Transverse colon (tissue), 4 donors: ENCODE measurements at regions not wholly inside any gene's neighbourhood (a gene's known extent, or its start where the extent isn't known, plus 50 kb on each side); places are given as distances from the start of the nearest gene placed in this dataset.

Experiments
- POLR2AphosphoS5 ChIP-seq, 3 donors: sonication (generic); formaldehyde crosslinking; IDR thresholded peaks; one replicate each; pipeline ENCODE4 v1.6.1; 2016; ENCODE audit warnings: antibody characterized with exemption in 3 of 3
- TF ChIP-seq, protein P1 (sequence below), 5 experiments: fragments of 200-600 bp in 3 of 5; fragments of 450-650 bp in 2 of 5; sonication (generic) in 3 of 5; IDR thresholded peaks; 1 replicate in 2 of 5; 2 replicates in 3 of 5; pipeline ENCODE4 v1.5.1; 2016 to 2017; ENCODE audit warnings: antibody characterized with exemption in 5 of 5, inconsistent platforms in 3 of 5, mild to moderate bottlenecking in 2 of 5, moderate library complexity in 1 of 5

DNA sequence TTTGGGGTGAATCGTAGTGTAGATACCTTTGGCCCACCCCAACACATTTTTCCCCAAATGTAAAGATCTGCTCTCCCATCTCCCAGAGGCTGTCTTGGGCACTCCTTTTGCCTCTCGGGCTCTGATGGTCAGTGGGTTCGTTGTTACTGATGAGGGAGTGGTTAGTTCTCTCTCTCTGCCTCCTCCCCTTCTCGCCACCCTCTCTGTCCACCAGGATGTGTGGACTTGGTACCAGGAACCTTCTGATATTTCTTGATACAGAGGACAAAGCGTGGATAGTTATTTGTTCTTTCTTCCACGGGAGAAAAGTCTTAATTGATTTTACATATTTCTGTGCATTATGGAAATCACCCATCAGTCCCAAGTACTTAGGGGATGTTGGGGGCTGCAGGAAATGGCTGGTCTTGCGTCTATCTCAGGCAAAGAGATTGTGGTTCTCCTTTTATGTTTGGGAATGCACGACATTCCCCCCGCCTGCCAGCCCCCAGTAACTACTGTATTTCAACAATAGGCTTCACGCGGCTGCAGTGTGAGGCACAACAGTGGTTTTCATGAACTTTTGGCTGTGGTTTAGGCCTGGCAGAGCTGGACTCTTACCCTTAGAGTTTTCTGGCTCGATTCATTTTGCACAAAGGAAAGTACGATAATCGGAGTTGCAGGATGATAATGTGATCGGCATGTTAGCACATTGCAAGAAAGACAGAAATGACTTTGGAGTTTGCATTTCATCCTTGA, 79.0 kb upstream of the ZNF536 start:
- TF ChIP-seq, protein P1, sequence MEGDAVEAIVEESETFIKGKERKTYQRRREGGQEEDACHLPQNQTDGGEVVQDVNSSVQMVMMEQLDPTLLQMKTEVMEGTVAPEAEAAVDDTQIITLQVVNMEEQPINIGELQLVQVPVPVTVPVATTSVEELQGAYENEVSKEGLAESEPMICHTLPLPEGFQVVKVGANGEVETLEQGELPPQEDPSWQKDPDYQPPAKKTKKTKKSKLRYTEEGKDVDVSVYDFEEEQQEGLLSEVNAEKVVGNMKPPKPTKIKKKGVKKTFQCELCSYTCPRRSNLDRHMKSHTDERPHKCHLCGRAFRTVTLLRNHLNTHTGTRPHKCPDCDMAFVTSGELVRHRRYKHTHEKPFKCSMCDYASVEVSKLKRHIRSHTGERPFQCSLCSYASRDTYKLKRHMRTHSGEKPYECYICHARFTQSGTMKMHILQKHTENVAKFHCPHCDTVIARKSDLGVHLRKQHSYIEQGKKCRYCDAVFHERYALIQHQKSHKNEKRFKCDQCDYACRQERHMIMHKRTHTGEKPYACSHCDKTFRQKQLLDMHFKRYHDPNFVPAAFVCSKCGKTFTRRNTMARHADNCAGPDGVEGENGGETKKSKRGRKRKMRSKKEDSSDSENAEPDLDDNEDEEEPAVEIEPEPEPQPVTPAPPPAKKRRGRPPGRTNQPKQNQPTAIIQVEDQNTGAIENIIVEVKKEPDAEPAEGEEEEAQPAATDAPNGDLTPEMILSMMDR (IDR thresholded peaks at IDR 0.05): no peak
- no peak for TF ChIP-seq POLR2AphosphoS5 (IDR thresholded peaks at IDR 0.05)
